WERI-Rb-1 (cell line): ENCODE measurements at regions not wholly inside any gene's neighbourhood (a gene's known extent, or its start where the extent isn't known, plus 50 kb on each side); places are given as distances from the start of the nearest gene placed in this dataset.

Experiments used
- DNase-seq: peaks from one replicate; pipeline ENCODE4 v3.0.0-alpha.2; 2020
- H3K27ac ChIP-seq: fragments of 250-450 bp; sonication (Bioruptor Pico); 2 replicates; pipeline ENCODE4 v1.5.1; 2020; ENCODE audit warnings: mild to moderate bottlenecking, moderate library complexity
- H3K27me3 ChIP-seq: fragments of 250-450 bp; sonication (Bioruptor Pico); 2 replicates; pipeline ENCODE4 v1.5.1; 2021; ENCODE audit warnings: mild to moderate bottlenecking, low read depth, moderate library complexity; ENCODE audit not compliant: insufficient read depth, severe bottlenecking
- H3K36me3 ChIP-seq: fragments of 250-450 bp; sonication (Bioruptor Pico); 2 replicates; pipeline ENCODE4 v1.5.1; 2020; ENCODE audit warnings: mild to moderate bottlenecking, moderate library complexity
- H3K4me3 ChIP-seq: 2 replicates; pipeline ENCODE4 v1.5.1; 2011; ENCODE audit warnings: low read depth, mild to moderate bottlenecking, control low read depth, low read length
- H3K9me3 ChIP-seq: fragments of 250-450 bp; sonication (Bioruptor Pico); 2 replicates; pipeline ENCODE4 v1.5.1; 2021; ENCODE audit warnings: mild to moderate bottlenecking, moderate library complexity; ENCODE audit not compliant: severe bottlenecking
- CTCF ChIP-seq: IDR thresholded peaks from 2 replicates; pipeline ENCODE4 v1.5.1; 2011; ENCODE audit warnings: low read depth, mild to moderate bottlenecking, control low read depth, inconsistent platforms, low read length

- H3K27me3 ChIP-seq, result no peaks in the 10 kb centered on the region
- TF ChIP-seq CTCF, result no peak
- no peaks in the 10 kb centered on the region for H3K36me3 ChIP-seq
- H3K27ac ChIP-seq, result no peak overlapping the region
- H3K9me3 ChIP-seq, result no peaks in the 10 kb centered on the region
- DNase-seq, result no peak
- H3K4me3 ChIP-seq, result no peak overlapping the region
Observed at GRCh38 chr3:99269606-99270351, 368.3 kb upstream of the DCBLD2 start.

DNA sequence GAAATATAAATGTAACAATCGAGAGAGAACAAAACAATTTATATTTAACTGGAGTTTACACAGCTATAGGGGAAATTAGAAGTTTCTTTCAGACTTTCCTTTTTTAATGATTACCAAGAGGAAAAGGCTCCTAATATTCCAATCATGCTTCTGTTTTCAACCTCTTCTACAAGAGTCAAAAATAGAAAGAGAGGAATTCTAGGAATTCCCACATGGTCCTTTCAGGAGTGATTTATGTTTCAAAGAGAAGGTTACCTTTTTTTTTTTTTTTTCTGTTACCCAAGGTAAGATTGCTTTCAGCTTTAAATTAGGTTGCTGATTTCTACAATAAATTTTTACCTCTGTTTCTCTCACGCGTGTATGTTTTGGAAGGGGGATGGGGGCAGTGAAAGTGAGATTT, 355.3 kb upstream of the DCBLD2 start:
- TF ChIP-seq CTCF, result no peak
- DNase-seq, result no peak
- no peak overlapping the region for H3K27ac ChIP-seq

DNA sequence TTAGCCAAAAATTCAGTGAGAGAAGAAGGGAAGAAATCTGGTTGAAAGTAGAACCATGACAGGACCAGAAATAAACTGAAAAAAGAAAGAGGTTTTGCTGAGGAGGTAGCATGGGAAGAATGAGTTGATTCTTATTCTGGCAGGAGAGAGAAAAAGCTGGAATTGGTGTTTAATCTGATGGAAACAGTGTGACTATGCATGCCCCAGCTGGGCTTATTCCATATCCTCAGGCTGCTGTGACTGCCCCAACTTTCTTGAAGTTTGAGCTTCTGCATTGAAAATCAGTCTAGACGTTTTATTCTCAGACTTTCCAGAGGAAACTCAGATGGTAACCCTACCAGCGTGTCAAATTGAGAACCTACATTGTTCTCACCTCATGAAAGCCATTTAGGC, 352.5 kb upstream of the DCBLD2 start:
- Histone ChIP-seq H3K9me3 (no peaks in the 10 kb centered on the region), H3K27ac (no peak overlapping the region), H3K36me3 (no peaks in the 10 kb centered on the region), H3K27me3 (peaks cover 10% of the 10 kb centered on the region), H3K4me3 (no peak overlapping the region)
- no peak for TF ChIP-seq CTCF
- no peak for DNase-seq

More for the DNA sequence above, 355.3 kb upstream of the DCBLD2 start:
- H3K9me3 ChIP-seq, result no peaks in the 10 kb centered on the region
- H3K27me3 ChIP-seq, result peaks cover 10% of the 10 kb centered on the region
- H3K36me3 ChIP-seq, result no peaks in the 10 kb centered on the region
- H3K4me3 ChIP-seq, result no peak overlapping the region

GRCh38 chr3:99250821-99251355, 349.4 kb upstream of the DCBLD2 start:
- Histone ChIP-seq H3K36me3 (no peaks in the 10 kb centered on the region), H3K27me3 (peaks cover 8% of the 10 kb centered on the region), H3K4me3 (no peak overlapping the region), H3K9me3 (no peaks in the 10 kb centered on the region), H3K27ac (no peak overlapping the region)
- no peak for TF ChIP-seq CTCF
- no peak for DNase-seq

GRCh38 chr3:99250272-99250671, 348.8 kb upstream of the DCBLD2 start:
- Histone ChIP-seq H3K9me3 (no peaks in the 10 kb centered on the region), H3K27ac (no peak overlapping the region), H3K4me3 (no peak overlapping the region), H3K27me3 (peaks cover 5% of the 10 kb centered on the region), H3K36me3 (no peaks in the 10 kb centered on the region)
- DNase-seq, result no peak
- no peak for TF ChIP-seq CTCF

- H3K9me3 ChIP-seq, result no peaks in the 10 kb centered on the region
- TF ChIP-seq CTCF, result no peak
- DNase-seq, result no peak
- peaks cover 5% of the 10 kb centered on the region for H3K27me3 ChIP-seq
- no peak overlapping the region for H3K27ac ChIP-seq
- no peaks in the 10 kb centered on the region for H3K36me3 ChIP-seq
- H3K4me3 ChIP-seq, result no peak overlapping the region
Observed at GRCh38 chr3:99249627-99250026, 348.1 kb upstream of the DCBLD2 start.
